SK-N-DZ (cell line): ENCODE measurements at regions not wholly inside any gene's neighbourhood (a gene's known extent, or its start where the extent isn't known, plus 50 kb on each side); places are given as distances from the start of the nearest gene placed in this dataset.
"Not testable (repeated sequence)": the region's sequence is repeated elsewhere in the genome, so short reads cannot be mapped to it uniquely, and the experiment has no call there.

ENCODE experiments used
- DNase-seq: peaks from one replicate; pipeline ENCODE4 v3.0.0-alpha.2; 2015; ENCODE audit warnings: low spot score

GRCh38 chrX:128000033-128000432 lies 52.2 kb downstream of the ACTRT1 start:
- not testable (repeated sequence) for DNase-seq

GRCh38 chrX:127963696-127964095 lies 88.5 kb downstream of the ACTRT1 start:
- DNase-seq: no peak

GRCh38 chrX:127947450-127947849 lies 104.8 kb downstream of the ACTRT1 start:
- no peak for DNase-seq

GRCh38 chrX:127943571-127943970 lies 108.6 kb downstream of the ACTRT1 start:
- no peak for DNase-seq

GRCh38 chrX:127908384-127908783 lies 143.8 kb downstream of the ACTRT1 start:
- DNase-seq: peak; percentile 1

GRCh38 chrX:127888767-127889166 lies 163.4 kb downstream of the ACTRT1 start:
- DNase-seq: no peak

GRCh38 chrX:127884921-127885320 lies 167.3 kb downstream of the ACTRT1 start:
- no peak for DNase-seq

- DNase-seq: no peak
These were observed 172.6 kb downstream of the ACTRT1 start for GRCh38 chrX:127879585-127879984.

GRCh38 chrX:127877318-127877717 lies 174.9 kb downstream of the ACTRT1 start:
- no peak for DNase-seq

GRCh38 chrX:127873637-127874036 lies 178.6 kb downstream of the ACTRT1 start:
- DNase-seq: no peak

GRCh38 chrX:127866857-127867256 lies 185.3 kb downstream of the ACTRT1 start:
- DNase-seq: not testable (repeated sequence)

GRCh38 chrX:127861611-127862010 lies 190.6 kb downstream of the ACTRT1 start:
- no peak for DNase-seq
